ENCODE measurements at regions not wholly inside any gene's neighbourhood (a gene's known extent, or its start where the extent isn't known, plus 50 kb on each side); places are given as distances from the start of the nearest gene placed in this dataset.

DNA sequence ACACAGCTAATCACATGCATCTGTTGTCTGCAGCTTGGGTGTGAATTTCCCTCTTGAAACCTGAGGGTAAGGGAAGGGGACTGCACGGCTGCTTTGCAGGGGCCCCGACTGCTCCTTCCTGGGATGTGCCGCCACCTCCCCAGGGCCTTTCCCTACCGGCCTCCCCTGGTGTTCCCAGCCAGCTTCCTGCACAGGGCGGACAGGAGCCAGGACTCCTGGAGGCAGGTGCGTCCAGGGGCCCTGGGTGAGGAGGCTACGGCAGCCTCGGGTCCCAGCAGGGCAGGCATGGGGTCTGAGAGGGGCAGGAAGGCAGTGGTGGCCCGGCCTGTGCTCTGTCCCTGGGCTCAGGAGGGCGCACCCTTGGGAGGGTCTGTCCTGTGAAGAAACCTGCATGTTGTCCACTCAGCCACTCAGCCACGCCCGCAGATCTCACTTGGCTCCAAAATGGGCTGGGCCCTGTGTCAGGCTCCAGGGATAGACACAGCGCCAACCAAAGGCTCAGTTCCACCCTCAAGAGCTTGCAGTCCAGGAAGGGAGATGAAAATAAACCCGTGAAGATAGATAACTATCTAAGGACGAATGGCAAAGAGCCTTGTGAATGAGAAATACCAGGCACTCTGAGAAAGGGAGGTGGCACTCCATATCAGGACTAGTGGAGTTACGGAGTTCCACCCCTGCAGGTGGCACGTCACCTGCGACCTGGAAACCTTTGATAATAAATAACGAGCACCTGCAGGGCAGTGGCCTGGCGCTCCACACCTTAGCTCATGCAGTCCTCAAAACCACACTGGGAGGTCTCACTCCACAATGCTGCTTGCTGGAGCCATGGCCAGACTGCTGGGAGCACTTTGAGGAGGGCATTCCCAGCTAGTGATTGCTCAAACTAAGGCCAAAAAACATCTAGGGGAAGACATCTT, 427.4 kb downstream of the AACS start:
- H3K36me3 ChIP-seq (ENCODE audit: control insufficient read depth in 2 of 2, insufficient read depth in 2 of 2, low read length in 2 of 2): no peaks in the 10 kb centered on the region
- no peak overlapping the region for H3K27ac ChIP-seq (ENCODE audit: low read depth in 2 of 2, low read length in 2 of 2)
- no peaks in the 10 kb centered on the region for H3K9me3 ChIP-seq (ENCODE audit: control insufficient read depth in 2 of 2, low read length in 2 of 2)
- H3K9ac ChIP-seq (ENCODE audit: low read depth in 1 of 2, low read length in 2 of 2): no peak overlapping the region
- no peaks in the 10 kb centered on the region for H3K27me3 ChIP-seq (ENCODE audit: control insufficient read depth in 2 of 2, insufficient read depth in 2 of 2, low read length in 2 of 2)
- no peak overlapping the region for H3K4me3 ChIP-seq (ENCODE audit: low read length in 2 of 2)
- H3K4me1 ChIP-seq (ENCODE audit: control insufficient read depth in 2 of 2, insufficient read depth in 2 of 2, low read length in 2 of 2): peaks cover 0 to 4% of the 10 kb centered on the region in 2 donors

DNA sequence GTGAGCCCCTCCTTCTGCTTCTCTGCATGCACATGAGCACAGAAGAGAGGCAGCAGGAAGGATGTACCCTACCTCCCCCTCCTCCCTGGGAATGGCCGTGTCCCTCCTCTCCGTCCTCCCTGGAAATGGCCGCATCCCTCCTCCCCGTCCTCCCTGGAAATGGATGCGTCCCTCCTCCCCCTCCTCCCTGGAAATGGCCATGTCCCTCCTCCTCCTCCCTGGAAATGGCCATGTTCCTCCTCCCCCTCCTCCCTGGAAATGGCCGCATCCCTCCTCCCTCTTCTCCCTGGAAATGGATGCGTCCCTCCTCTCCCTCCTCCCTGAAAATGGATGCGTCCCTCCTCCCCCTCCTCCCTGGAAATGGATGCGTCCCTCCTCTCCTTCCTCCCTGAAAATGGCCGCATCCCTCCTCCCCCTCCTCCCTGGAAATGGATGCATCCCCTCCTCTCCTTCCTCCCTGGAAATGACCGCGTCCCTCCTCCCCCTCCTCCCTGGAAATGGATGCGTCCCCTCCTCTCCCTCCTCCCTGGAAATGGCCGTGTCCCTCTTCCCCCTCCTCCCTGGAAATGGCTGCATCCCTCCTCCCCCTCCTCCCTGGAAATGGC, 428.6 kb downstream of the AACS start:
- Histone ChIP-seq H3K27ac (ENCODE audit: low read depth in 2 of 2, low read length in 2 of 2) (no peak overlapping the region), H3K27me3 (ENCODE audit: control insufficient read depth in 2 of 2, insufficient read depth in 2 of 2, low read length in 2 of 2) (no peaks in the 10 kb centered on the region), H3K9ac (ENCODE audit: low read depth in 1 of 2, low read length in 2 of 2) (no peak overlapping the region), H3K36me3 (ENCODE audit: control insufficient read depth in 2 of 2, insufficient read depth in 2 of 2, low read length in 2 of 2) (no peaks in the 10 kb centered on the region), H3K4me1 (ENCODE audit: control insufficient read depth in 2 of 2, insufficient read depth in 2 of 2, low read length in 2 of 2) (peaks cover 0 to 4% of the 10 kb centered on the region in 2 donors), H3K9me3 (ENCODE audit: control insufficient read depth in 2 of 2, low read length in 2 of 2) (no peaks in the 10 kb centered on the region), H3K4me3 (ENCODE audit: low read length in 2 of 2) (no peak overlapping the region)

DNA sequence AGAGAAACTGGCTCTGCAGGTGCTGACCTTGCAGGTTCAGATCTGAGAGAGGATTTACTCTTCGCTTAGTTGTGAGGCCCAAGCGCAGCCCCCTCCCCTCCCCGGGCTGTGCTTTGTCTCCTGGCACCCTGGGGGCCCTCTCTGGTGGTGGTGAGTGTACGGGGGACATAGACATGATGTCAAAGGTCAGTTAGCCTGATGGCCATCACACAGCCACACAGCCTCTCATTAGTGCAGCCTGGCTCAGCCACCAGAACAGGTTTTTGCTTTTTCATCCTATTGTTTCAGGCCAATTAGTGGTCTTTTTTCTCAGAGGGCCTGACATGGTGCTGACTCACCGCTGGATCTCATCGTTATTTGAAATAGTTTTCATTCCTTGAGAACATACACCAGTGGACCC, 437.9 kb downstream of the AACS start:
- H3K36me3 ChIP-seq (ENCODE audit: control insufficient read depth in 2 of 2, insufficient read depth in 2 of 2, low read length in 2 of 2): no peaks in the 10 kb centered on the region
- no peak overlapping the region for H3K9ac ChIP-seq (ENCODE audit: low read depth in 1 of 2, low read length in 2 of 2)
- H3K27me3 ChIP-seq (ENCODE audit: control insufficient read depth in 2 of 2, insufficient read depth in 2 of 2, low read length in 2 of 2): no peaks in the 10 kb centered on the region
- no peaks in the 10 kb centered on the region for H3K4me1 ChIP-seq (ENCODE audit: control insufficient read depth in 2 of 2, insufficient read depth in 2 of 2, low read length in 2 of 2)
- H3K4me3 ChIP-seq (ENCODE audit: low read length in 2 of 2): no peak overlapping the region
- no peak overlapping the region for H3K27ac ChIP-seq (ENCODE audit: low read depth in 2 of 2, low read length in 2 of 2)
- no peaks in the 10 kb centered on the region for H3K9me3 ChIP-seq (ENCODE audit: control insufficient read depth in 2 of 2, low read length in 2 of 2)

DNA sequence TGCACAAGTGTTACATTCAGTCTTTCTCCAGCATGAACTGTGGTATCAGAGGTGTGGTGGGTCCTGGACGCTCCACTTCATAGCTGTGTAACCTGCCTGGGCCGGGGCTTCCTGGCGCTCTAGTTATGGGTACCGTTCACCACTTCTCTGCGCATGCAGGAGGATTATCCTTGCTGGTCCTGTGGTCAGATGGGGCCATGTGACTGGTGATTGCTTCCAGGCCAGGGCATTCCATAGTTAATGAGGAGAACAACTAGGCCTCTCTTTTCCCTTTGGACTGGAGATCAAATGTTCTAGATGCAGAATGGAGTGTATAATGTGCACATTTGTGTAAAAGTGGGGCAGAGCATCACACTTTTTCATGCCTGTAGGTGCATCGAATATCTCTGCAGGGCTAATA, 444.0 kb downstream of the AACS start:
- Histone ChIP-seq H3K4me1 (ENCODE audit: control insufficient read depth in 2 of 2, insufficient read depth in 2 of 2, low read length in 2 of 2) (no peaks in the 10 kb centered on the region), H3K27ac (ENCODE audit: low read depth in 2 of 2, low read length in 2 of 2) (no peak overlapping the region), H3K9me3 (ENCODE audit: control insufficient read depth in 2 of 2, low read length in 2 of 2) (no peaks in the 10 kb centered on the region), H3K4me3 (ENCODE audit: low read length in 2 of 2) (no peak overlapping the region), H3K36me3 (ENCODE audit: control insufficient read depth in 2 of 2, insufficient read depth in 2 of 2, low read length in 2 of 2) (no peaks in the 10 kb centered on the region), H3K27me3 (ENCODE audit: control insufficient read depth in 2 of 2, insufficient read depth in 2 of 2, low read length in 2 of 2) (no peaks in the 10 kb centered on the region), H3K9ac (ENCODE audit: low read depth in 1 of 2, low read length in 2 of 2) (no peak overlapping the region)

DNA sequence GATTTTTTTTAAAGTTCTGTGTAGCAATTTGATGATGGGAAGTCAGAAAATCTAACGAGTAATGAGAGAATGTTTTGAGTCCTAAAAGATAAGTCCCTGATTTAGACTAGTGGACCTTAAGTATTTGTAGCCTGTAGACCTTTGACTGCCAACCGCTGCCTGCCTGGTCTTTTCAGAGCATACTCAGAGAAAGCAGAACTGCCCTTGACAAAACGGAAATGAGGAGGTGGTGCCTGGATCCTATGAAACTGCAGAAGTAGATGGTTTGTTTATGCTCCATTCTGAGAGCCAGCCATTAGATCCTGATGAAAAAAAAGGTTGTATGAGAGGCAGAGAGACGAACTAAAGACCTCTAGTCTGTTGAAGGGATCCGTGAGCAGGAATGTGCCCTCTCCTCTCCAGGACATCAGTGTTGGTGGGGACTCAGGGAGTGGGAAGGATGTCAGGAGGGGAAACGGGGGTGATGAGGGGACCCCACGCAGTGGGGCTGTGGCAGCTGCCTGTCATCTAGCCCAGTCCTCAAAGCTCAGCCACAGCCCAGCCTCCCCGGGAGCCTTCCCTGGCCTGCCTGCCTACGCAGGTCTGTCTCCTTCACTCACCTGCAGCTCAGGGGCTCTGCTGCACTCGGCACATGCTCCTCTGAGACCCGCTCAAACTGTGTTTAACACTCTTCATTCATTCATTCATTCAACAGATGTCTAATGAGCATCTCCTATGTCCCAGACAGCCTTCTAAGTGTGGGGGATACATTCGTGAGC, 447.5 kb downstream of the AACS start:
- no peaks in the 10 kb centered on the region for H3K27me3 ChIP-seq (ENCODE audit: control insufficient read depth in 2 of 2, insufficient read depth in 2 of 2, low read length in 2 of 2)
- H3K4me1 ChIP-seq (ENCODE audit: control insufficient read depth in 2 of 2, insufficient read depth in 2 of 2, low read length in 2 of 2): no peaks in the 10 kb centered on the region
- no peaks in the 10 kb centered on the region for H3K36me3 ChIP-seq (ENCODE audit: control insufficient read depth in 2 of 2, insufficient read depth in 2 of 2, low read length in 2 of 2)
- no peak overlapping the region for H3K9ac ChIP-seq (ENCODE audit: low read depth in 1 of 2, low read length in 2 of 2)
- H3K27ac ChIP-seq (ENCODE audit: low read depth in 2 of 2, low read length in 2 of 2): no peak overlapping the region
- no peaks in the 10 kb centered on the region for H3K9me3 ChIP-seq (ENCODE audit: control insufficient read depth in 2 of 2, low read length in 2 of 2)
- no peak overlapping the region for H3K4me3 ChIP-seq (ENCODE audit: low read length in 2 of 2)

DNA sequence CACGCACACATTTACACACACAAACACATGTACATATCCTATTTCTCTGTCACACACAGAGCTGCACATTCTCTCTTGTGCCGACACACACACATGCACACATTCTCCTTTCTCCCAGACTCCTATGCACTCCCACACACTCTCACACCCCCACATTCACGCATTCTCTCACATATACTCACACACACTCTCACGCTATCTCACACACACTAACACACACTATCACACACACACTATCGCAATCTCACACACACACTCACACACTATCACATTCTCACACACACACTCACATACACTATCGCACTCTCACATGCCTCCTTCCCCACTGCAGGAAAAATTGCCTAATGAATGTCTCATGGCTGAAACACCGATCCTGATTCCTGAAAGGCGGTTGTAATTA, 450.7 kb downstream of the AACS start:
- Histone ChIP-seq H3K9me3 (ENCODE audit: control insufficient read depth in 2 of 2, low read length in 2 of 2) (no peaks in the 10 kb centered on the region), H3K27me3 (ENCODE audit: control insufficient read depth in 2 of 2, insufficient read depth in 2 of 2, low read length in 2 of 2) (no peaks in the 10 kb centered on the region), H3K36me3 (ENCODE audit: control insufficient read depth in 2 of 2, insufficient read depth in 2 of 2, low read length in 2 of 2) (no peaks in the 10 kb centered on the region), H3K9ac (ENCODE audit: low read depth in 1 of 2, low read length in 2 of 2) (no peak overlapping the region), H3K4me1 (ENCODE audit: control insufficient read depth in 2 of 2, insufficient read depth in 2 of 2, low read length in 2 of 2) (peaks cover 0 to 6% of the 10 kb centered on the region in 2 donors), H3K27ac (ENCODE audit: low read depth in 2 of 2, low read length in 2 of 2) (no peak overlapping the region), H3K4me3 (ENCODE audit: low read length in 2 of 2) (no peak overlapping the region)

DNA sequence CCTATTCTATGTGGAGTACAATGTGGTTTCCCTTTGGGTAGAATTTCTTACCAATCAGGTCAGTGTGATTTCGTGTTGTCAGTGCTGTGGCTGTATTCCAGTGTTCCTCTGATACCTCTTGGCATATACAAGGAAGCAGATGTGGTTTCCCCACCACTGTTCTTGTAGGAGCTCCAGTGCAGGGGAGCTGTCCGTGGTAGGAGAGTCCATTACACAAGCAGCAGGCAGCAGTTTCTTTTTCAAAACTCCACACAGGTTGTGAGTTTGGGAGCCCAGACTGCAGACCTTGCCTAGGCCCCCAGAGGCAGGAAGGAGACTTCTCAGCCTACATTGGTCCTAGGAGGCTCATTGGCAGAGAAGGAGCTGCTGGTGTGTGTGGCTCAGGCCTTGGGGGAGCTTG, 452.8 kb downstream of the AACS start:
- Histone ChIP-seq H3K4me3 (ENCODE audit: low read length in 2 of 2) (no peak overlapping the region), H3K4me1 (ENCODE audit: control insufficient read depth in 2 of 2, insufficient read depth in 2 of 2, low read length in 2 of 2) (peaks cover 0 to 6% of the 10 kb centered on the region in 2 donors), H3K9me3 (ENCODE audit: control insufficient read depth in 2 of 2, low read length in 2 of 2) (no peaks in the 10 kb centered on the region), H3K36me3 (ENCODE audit: control insufficient read depth in 2 of 2, insufficient read depth in 2 of 2, low read length in 2 of 2) (no peaks in the 10 kb centered on the region), H3K27me3 (ENCODE audit: control insufficient read depth in 2 of 2, insufficient read depth in 2 of 2, low read length in 2 of 2) (no peaks in the 10 kb centered on the region), H3K9ac (ENCODE audit: low read depth in 1 of 2, low read length in 2 of 2) (no peak overlapping the region), H3K27ac (ENCODE audit: low read depth in 2 of 2, low read length in 2 of 2) (no peak overlapping the region)

DNA sequence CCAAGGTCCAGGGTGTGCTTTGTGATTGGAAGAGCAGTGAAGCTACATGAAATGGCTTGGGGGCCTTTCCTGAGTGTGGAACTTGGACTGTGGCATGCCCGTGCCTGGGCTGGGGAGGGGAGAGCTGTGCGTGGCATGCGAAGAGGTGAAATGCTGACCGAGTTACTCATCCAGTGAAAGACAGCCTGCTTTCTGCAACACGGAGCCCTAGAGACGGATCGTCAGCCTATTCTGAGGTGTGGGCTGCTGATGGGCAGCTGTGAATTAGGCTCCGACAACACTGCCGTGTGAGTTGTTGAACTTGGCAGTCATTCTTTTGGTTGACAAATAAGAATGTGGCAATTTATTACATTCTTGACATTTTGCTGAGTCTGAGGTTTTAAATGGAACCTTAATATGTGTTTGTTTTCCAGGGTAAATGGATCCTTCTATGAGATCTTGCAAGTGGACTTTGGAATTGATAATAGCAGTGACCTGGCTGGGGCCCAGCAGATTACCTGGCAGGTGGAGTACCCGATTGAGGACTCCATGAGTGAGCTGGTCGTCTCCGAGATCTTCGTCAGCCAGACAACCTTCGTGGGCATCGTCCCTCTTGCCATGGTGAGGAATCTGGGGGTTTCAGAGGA, 453.9 kb downstream of the AACS start:
- Histone ChIP-seq H3K4me3 (ENCODE audit: low read length in 2 of 2) (no peak overlapping the region), H3K9me3 (ENCODE audit: control insufficient read depth in 2 of 2, low read length in 2 of 2) (no peaks in the 10 kb centered on the region), H3K27ac (ENCODE audit: low read depth in 2 of 2, low read length in 2 of 2) (no peak overlapping the region), H3K27me3 (ENCODE audit: control insufficient read depth in 2 of 2, insufficient read depth in 2 of 2, low read length in 2 of 2) (no peaks in the 10 kb centered on the region), H3K36me3 (ENCODE audit: control insufficient read depth in 2 of 2, insufficient read depth in 2 of 2, low read length in 2 of 2) (no peaks in the 10 kb centered on the region), H3K4me1 (ENCODE audit: control insufficient read depth in 2 of 2, insufficient read depth in 2 of 2, low read length in 2 of 2) (peaks cover 0 to 6% of the 10 kb centered on the region in 2 donors), H3K9ac (ENCODE audit: low read depth in 1 of 2, low read length in 2 of 2) (no peak overlapping the region)

DNA sequence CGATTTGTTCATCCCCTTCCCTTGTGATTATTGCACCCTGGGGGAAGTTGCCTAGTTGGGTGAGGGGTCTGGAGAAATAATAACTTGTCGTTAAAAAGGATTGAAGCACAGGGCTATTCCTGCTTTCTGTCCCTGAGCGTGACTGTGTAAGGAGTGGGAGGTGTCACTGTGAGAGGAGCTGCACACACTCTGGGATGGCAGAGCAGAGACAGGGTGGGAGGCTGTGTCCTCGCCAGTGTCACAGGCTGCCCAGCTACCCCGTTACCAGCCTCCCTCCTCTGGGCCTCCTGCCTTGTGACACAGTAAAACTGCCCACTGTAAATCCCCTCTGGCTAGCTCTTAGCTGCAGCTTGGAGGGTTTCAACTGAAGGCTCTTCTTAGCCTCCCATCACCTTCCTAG, 460.6 kb downstream of the AACS start:
- H3K27ac ChIP-seq (ENCODE audit: low read depth in 2 of 2, low read length in 2 of 2): no peak overlapping the region
- H3K4me3 ChIP-seq (ENCODE audit: low read length in 2 of 2): no peak overlapping the region
- H3K27me3 ChIP-seq (ENCODE audit: control insufficient read depth in 2 of 2, insufficient read depth in 2 of 2, low read length in 2 of 2): peaks cover 3 to 7% of the 10 kb centered on the region in 2 donors

DNA sequence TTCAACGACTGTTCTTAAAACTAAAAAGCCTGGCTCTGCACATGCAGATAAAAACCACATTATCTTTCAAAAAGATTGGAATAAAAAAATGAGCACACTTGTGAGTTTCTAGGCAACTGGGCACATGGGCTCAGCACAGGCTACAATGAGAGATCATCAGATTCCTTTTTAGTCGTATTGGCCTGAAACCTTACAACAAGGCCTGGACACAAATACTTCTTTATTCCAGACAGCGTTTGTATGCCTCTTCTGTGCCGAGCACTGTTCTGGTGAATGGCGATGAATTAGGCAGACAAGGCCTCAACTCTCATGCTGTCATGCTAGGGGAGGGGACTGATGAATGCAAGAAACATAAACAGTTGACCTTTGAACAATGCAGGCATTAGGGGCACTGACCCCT, 463.0 kb downstream of the AACS start:
- Histone ChIP-seq H3K9me3 (ENCODE audit: control insufficient read depth in 2 of 2, low read length in 2 of 2) (no peaks in the 10 kb centered on the region), H3K36me3 (ENCODE audit: control insufficient read depth in 2 of 2, insufficient read depth in 2 of 2, low read length in 2 of 2) (no peaks in the 10 kb centered on the region), H3K27ac (ENCODE audit: low read depth in 2 of 2, low read length in 2 of 2) (no peak overlapping the region), H3K4me3 (ENCODE audit: low read length in 2 of 2) (no peak overlapping the region), H3K9ac (ENCODE audit: low read depth in 1 of 2, low read length in 2 of 2) (no peak overlapping the region), H3K4me1 (ENCODE audit: control insufficient read depth in 2 of 2, insufficient read depth in 2 of 2, low read length in 2 of 2) (no peaks in the 10 kb centered on the region), H3K27me3 (ENCODE audit: control insufficient read depth in 2 of 2, insufficient read depth in 2 of 2, low read length in 2 of 2) (peaks cover 3 to 14% of the 10 kb centered on the region in 2 donors)

More for the DNA sequence above, 460.6 kb downstream of the AACS start:
- no peaks in the 10 kb centered on the region for H3K36me3 ChIP-seq (ENCODE audit: control insufficient read depth in 2 of 2, insufficient read depth in 2 of 2, low read length in 2 of 2)
- no peak overlapping the region for H3K9ac ChIP-seq (ENCODE audit: low read depth in 1 of 2, low read length in 2 of 2)
- H3K4me1 ChIP-seq (ENCODE audit: control insufficient read depth in 2 of 2, insufficient read depth in 2 of 2, low read length in 2 of 2): no peaks in the 10 kb centered on the region
- no peaks in the 10 kb centered on the region for H3K9me3 ChIP-seq (ENCODE audit: control insufficient read depth in 2 of 2, low read length in 2 of 2)
